NCI-H1417 (cell line): ENCODE measurements at regions not wholly inside any gene's neighbourhood (a gene's known extent, or its start where the extent isn't known, plus 50 kb on each side); places are given as distances from the start of the nearest gene placed in this dataset.

Experiments
- DNase-seq, 3 experiments: peaks; one replicate each; lab custom pipeline; 2025; lab: John Stamatoyannopoulos, UW

DNA sequence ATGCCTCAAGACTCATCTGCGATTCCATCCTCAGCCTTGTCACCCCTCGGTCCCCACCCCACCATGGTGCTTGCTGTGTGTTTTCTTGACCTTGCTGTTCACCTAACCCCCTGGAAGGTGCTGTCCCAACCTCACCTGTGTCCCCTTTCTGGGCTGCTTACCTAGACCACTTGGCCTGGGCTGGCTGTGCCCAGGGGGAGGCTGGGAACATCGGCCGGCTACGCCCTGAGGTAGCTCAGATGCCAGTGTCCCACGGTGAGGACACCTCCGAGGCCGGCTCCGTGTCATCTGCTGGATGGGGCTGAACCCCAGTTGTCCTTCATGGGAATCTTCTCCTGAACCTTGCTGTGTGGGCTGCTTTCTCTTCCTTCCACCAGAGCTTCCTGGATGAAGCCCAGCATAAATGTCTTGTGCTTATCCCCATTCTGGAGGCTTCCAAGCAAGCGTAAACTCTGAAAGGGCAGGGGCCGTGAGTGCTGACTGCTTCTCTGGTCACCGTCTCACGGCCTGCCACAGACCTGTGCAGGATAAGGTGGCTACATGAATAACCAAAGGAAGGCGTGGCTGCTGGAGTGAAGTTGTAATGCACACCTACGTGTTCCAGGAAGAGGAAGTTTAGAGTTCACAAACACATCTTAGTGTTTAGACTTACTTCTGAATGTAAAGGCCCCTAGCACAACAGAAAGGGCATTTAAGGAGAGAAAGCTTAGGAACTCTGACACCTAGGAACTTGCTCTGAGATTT is 724.3 kb downstream of the TBC1D22A start:
- no peak for DNase-seq

DNA sequence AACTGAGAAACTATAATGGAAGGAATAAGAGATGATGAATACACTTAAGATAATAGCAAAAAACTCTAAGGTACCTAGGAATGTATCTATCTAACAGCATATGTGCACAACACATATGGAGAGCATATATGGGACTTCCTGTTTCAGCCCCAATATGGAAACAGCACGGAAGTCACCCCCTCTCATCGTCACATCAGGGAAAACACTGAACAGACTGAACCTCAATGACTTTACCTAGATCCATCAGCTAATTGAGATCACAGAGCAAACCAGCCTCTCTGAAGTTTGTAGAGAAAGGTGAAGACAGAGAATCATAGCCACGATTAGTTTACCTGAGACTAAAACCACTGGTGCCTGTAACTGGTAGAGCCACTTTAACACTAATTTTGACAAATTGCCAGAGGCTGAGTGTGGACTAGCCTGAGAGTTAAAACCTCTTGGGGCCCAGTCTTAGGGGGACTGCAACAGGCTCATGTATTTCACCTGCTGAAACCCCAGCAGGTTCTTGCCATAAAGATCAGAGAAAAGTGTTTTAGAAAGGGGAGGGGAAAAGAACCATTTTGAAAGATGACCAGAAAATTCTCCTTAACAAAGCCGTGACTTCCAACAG is 722.6 kb downstream of the TBC1D22A start:
- DNase-seq = peak in 1 of 3 experiments; percentile 6

DNA sequence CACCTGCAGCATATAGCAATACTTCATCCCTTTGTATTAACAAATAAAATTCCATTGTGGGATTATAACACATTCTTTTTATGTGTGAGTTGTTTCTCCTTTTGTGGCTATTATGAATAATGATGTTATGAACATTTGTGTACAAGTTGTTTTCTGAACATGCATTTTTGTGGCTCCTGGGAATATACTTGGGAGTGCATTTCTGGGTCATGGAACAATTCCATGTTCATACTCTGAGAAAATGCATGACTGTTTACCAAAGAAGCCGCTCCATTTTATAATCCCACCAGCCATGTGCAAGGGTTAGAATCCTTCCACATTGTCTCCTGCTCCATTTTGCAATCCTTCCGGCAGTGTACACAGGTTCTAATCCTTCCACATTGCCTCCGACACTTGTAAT is 713.8 kb downstream of the TBC1D22A start:
- no peak for DNase-seq

DNA sequence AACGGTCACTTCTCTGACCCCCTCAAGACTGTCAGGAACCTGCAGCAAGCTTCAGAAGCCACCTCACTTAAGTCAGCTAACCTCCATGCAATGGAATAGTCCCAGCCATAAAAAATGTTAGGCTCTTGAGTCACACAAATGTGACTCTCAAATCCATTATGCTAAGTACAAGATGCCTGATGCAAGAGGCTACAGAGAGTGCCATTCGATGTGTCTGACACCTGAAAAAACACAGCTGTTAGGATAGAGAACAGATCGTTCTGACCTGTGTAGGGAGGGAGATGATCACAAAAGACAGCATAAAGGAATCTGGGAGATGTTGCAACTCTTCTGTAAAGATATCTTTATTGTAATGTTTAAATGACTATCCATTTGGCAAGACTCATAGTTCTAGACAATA is 712.4 kb downstream of the TBC1D22A start:
- peak in 2 of 3 experiments; percentile 3 to 35 for DNase-seq

DNA sequence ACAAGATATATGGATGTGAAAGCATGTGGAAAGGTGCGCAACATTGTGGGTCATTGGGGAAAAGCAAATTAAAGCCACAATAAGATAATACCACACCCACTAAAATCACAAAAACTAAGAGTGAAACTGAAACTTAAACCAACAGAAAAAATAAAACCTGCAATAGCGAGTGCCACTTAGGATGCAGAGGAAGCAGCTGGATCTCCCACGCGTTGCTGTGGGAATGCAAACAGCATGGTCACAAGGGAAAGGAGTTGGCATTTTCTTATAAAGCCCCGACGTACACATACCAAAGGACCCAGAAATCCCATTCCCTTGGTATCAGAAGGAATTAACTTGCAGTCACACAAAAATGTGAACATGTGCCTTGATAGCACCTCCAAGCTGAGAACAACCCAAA is 712.0 kb downstream of the TBC1D22A start:
- DNase-seq = no peak

DNA sequence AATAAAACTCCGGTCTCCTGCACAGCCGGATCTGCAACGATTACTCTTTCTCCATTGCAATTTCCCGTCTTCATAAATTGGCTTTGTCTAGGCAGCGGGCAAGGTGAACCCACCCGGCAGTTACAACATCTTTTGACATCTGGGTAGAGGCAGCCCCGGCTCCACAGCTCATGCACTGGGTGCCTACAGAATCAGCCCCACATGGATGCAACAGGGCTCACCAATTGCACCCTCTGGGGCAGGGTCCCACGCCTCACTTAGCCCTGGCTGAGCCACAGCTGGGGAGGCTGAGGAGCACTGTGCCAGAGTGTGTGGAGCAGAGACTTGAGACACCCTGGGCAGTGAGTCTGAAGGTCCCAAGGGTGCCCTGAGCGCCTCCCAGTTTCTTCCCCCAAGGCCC is 710.2 kb downstream of the TBC1D22A start:
- no peak for DNase-seq

DNA sequence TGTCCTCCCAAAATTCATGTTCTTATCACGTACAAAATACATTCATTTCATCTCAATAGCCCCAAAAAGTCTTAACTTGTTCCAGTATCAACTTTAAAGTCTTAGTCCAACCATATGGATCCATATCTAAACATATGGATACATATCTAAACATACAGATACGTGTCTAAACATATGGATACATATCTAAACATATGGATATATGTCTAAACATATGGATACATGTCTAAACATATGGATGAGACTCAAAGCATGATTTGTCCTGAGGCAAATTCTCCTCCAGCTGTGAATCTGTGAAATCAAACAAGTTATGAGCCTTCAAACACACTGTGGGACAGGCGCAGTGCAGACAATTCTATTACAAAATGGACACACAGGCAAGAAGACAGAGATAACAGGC is 709.0 kb downstream of the TBC1D22A start:
- no peak for DNase-seq

DNA sequence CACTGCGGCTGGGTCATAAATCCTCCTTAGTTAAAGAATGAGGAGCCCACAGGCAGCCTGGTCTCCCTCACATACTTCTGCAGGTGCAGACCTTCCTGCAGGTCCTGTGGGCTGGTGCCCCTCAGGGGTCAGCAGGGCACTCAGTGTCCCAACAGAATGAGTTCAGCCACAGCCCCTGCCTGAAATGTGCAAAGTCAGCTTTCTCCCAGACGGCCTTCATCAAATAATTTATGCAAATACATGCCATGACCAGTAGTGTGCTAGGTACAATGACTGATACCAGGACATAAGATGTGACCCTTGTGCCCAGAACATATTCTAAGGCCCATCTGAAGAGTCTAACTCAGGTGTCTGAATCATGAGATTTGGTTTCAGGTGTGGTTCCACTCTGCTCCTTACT is 703.4 kb downstream of the TBC1D22A start:
- DNase-seq = no peak

DNA sequence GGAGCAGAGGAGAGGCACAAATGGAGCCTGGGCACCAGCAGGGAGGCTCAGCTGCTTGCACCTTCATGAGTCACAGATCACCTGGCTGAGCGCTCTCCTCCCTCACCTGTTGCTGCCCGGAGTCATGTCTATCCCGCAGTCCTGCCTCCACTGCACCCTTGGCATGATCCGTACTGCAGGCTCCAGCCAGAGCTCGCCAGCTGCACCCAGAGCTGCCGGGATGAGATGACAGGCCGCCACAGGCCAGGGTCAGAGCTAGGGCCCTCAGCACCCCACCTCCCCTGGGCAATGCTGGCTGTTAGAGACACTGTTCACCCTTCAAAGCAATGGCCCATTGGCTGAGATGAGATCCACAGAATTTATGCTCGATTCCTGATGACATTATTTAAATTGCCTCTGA is 702.8 kb downstream of the TBC1D22A start:
- no peak for DNase-seq

DNA sequence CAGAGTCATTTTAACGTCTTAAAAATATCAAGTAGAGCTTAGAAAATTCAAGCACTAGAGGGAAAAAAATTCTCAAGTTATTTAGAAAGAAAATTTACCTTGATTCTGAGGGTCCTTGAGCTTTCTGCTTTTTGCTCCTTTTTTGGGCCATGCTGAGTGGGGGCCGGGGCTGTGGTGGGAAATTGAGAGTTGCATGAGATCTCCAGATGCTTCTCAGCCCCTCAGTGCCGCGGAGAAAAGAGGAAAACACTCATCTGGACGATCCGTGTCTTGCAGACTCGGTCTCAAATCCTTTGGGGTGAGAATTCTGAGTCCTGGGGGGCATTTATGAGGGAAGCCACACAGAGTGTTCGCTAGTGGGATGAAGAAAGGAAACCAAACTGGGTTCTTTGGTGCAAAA is 700.8 kb downstream of the TBC1D22A start:
- DNase-seq = no peak

DNA sequence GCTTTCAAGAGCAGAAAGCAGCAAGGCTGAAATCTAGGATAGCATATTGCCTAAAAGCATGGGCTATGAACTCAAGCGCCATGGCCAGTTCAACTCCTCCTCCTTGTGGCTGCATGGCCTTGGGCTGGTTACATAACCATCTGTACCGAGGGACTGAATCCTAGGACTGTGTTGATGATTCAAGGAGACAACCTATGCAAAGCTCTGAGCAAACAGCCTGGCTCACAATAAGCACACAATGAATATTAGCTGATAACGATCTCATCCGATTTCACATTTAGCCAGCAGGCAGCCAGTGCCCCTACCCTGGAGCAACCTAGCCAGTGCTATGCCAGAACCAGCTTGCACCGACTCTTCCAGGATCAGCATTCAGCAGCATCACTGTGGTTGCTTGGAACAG is 698.4 kb downstream of the TBC1D22A start:
- DNase-seq = peak in 1 of 3 experiments; percentile 1

DNA sequence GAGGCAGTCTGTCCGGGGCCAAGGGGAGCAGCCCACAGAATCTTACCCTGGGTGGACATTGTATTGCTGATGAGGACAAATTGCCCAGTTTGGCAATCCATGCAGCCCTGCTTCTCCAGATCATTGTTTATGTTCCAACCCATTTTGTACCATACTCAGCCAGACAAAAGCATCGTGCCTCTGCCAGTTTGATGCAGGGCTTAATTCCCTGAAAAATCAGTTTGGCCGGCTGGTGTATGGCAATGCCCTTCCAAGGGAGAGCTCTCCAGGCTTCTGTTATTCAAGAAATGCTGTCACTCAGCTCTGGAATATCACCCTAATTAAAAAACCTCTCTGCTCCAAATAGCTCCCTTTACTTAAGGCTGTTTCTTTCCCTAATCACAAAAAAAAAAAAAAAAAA is 697.7 kb downstream of the TBC1D22A start:
- DNase-seq = no peak

DNA sequence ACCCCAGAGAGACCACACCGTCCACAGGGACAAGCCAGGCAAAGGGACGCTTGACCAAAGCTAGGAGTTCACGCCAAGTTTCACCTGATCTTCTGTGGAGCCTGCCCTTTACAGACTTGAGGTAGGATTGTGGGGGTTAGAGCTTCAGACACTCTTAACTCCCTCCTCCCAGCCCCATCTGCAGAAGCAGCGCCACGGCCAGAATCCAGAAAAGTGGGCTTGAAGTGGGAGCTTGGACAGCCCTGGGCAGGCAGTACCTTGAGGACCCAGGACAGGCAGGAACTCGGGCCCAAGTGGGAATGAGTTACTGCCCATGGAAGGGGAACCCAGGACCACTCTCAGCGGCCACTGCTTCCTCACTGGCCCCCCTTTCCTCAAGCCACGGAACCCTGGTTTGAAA is 695.9 kb downstream of the TBC1D22A start:
- no peak for DNase-seq

DNA sequence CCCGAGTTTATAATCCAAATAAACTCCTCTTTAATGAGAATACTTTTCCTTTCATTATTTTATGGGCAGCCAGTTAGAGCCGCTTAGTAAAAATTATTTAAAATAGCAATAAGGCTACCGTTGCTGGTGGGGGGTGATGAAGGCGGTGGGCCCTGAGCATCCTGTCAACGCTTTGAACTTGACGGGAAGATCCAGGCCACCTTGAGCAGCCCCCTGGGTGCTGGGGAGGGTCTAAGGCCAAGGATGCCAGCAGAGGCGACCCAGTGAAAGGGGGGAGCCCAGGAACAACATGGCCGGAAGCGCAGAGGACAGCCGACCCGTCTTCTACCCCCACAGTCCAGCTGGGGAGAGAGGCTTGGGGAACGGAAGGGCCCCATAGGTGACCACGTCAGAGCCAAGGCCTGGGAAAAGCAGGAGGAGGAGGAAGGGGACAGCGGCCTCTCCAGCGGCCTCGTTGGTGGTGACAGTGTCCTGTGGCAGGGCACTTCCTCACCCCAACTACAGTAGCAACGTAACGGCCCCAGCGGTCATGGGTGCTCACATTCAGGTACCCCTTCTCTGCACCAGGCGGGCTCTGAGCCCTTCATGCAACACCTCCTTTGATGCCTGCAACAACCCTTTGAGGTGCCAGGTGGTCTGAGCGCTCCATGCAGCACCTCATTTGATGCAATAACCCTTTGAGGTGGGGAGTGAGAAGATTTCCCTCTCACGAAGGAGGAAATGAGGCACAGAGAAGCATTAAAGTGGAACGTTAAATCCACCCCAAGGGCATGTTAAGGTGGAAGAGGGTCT is 695.3 kb downstream of the TBC1D22A start:
- DNase-seq = no peak

DNA sequence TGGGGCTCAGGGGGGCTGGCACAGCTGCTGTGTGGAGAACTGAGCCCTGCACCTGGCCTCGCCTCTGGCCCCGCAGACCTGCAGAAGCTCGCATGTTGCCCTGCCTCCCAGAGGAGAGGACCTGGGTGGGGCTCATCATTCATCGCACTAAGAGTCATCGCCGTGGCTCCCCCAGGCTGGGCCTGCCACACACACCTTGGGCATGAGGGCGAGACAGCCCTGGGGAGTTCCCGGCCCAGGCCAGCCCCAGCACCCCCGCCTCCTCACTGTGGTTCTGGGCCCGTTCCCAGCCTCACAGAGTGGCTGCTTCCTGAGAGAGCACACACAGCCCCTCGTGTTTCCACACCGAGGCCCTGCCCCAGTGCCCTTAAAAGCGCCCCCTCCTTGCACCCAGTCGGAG is 694.6 kb downstream of the TBC1D22A start:
- no peak for DNase-seq

DNA sequence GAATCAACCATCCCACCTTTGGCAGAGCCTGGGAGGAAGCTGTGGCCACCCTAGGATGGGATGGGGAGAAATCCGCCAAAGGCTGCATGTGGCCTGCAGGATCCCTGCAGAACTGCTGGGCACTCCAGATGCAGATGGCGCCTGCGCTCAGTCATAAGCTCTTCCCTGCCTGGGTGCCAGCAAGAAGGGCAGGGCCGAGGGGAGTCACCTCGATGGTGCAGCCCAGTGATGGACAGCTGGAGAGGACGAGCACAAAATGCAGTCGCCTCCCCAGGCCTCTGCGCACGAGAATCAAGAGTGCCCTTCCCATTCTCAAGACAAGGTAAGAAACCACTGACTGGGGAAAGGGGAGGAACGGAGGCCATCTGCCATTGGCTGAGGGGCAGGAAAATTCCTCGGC is 693.6 kb downstream of the TBC1D22A start:
- no peak for DNase-seq

DNA sequence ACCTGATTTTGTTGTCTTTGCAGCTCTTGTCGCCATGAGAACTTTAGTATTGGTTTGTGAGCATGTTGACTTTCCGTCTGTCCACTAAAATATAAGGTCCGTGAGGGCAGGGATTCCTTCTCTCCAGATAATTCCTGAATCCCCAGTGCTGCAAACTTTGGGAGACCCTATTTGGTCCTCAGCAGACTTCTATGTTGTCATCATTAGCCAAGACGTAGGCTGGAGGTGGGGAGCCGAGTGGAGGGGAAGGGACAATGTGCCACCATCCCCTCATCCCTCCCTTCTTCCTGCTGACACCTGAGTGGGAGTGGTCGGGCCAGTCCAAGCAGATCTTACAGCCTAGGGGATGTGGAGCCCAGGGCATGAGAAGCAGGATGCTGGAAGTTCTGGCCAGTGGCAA is 690.6 kb downstream of the TBC1D22A start:
- DNase-seq = no peak

DNA sequence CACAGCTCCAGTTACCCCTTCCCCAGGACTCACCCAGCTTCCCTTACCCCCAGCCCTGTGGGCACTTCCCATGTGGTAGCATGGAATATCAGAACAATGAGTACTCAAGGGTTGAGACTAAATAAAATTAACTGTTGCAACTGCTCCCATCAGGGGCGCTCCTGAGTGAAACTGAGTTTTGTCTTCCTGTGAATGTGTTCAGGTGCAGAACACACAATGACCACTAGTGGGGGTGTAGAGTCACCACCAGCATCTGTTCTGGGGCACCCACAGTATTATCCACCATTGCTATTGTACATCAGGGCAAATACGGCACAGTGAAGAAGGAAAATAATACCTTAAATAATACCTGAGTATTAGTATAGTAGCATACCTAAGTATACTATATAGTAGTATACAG is 689.7 kb downstream of the TBC1D22A start:
- peak in 1 of 3 experiments; percentile 1 for DNase-seq

DNA sequence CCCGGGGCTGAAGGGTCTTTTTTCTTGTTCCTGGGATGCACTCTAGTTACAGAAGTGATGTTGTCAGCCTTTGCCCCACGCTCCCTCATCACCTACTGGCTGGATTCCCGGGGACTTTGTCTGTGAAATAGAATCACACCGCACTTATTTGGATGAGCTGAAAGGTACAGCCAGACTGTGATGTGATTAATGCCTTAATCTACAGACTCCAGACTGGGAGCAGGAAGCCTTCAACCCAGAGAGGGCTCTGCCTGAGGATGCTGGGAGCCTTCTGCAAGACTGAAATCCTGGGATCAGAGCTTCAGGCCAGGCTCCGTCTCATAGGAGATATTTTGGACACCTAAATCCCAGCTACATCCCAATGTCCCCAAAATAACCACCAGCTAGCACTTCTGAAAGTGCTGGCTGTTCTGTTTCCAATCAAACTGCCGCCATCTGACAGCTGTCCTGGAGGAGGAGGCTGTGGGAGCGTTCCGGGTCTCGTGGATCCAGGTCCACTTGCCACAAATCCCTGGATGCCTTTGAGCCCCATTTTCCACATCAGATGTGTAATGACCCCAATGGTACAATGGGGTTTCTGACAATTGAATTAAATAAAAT is 688.5 kb downstream of the TBC1D22A start:
- no peak for DNase-seq

DNA sequence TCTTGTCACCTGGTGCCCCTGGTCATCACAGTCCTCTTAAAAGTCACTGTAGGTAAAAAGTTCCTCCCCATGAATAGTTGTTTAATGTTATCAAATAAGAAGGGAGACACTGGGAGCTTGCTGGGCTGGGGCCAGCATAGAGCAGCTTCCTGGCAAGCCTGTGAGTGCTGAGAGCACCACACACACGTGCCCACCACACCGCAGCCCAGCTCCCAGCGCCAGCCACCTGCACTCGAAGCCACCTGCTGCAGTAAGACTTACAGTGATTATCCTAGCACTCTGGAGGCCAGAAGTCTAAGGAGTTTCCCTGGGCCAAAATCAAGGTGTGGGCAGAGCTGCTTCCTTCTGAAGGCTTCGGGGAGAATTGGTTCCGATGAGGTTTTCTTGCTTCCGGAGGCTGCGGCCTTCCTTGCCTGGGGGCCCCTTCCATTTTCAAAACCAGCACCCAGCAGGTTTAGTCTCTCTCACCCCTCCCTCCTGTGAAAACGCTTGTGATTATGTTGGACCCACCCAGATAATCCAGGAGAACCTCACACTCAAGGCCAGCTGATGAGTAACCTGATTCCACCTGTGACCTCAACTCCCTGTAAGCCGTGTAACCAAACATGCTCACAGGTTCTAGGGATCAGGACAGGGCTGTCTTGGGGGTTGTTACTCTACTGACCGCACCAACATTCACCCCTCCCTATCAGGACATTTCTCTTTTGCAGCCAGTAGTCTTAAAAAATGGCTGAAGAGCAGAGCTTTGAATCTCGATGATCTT is 687.2 kb downstream of the TBC1D22A start:
- DNase-seq = peak in 1 of 3 experiments; percentile 4

DNA sequence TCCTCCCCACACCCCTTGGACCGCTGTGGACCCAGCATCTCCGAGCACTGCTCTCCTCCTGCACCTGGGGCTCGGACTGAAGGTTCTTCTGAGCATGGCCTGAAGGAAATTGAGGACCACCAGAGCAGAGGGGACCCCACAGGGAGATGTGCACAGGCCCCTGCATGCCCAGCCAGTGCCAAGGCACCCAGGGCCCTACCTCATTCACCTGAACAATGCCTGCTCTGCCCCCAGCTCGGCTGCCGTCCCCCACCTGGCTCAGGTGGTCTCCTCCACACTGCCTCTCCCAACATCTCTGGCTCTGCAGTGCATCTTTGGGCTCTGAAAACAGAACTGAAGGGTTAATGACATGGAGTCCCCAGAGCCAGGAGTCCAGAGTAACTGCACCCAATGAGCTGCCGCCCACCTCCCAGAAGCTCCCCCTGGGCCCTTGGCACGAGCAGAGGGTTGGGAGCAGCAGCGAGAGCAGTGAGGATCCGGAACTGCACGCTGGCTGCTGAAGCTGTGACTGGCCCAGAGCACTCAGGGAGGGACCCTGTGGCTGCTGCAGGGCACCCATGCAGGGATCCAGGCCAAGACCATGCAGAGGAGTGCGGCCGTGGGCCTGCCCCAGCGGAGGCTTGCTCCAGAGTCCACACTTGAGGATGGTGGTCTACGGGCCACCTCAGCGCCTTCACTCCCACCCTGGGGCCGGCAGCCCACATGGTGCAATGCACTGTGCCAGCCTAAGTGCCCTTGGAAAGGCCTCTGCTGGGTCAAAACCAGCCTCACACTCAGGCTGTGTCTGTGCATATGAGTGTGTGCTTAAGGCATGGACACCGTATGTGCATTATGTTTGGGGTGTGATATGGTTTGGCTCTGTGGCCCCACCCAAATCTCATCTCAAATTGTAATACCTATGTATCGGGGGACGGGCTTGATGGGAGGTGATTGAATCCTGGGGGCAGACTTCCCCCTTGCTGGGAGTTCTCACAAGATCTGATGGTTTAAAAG is 686.1 kb downstream of the TBC1D22A start:
- no peak for DNase-seq
